ENCODE measurements at regions not wholly inside any gene's neighbourhood (a gene's known extent, or its start where the extent isn't known, plus 50 kb on each side); places are given as distances from the start of the nearest gene placed in this dataset.

GRCh38 chr11:80899381-80899780 is 1458.6 kb upstream of the TENM4 start:
- Histone ChIP-seq H3K27me3 (ENCODE audit: control insufficient read depth, insufficient read depth, low read length) (no peaks in the 10 kb centered on the region), H3K4me3 (ENCODE audit: low read depth, low read length) (no peak overlapping the region), H3K36me3 (ENCODE audit: control insufficient read depth, insufficient read depth, low read length) (no peaks in the 10 kb centered on the region)
- no peak for FAIRE-seq
- TF ChIP-seq CTCF (IDR thresholded peaks at IDR 0.05; ENCODE audit: insufficient read depth, low read length, severe bottlenecking), result no peak
- DNase-seq (ENCODE audit: low read depth), result peak; percentile 92

GRCh38 chr11:80898910-80899309 is 1458.1 kb upstream of the TENM4 start:
- TF ChIP-seq CTCF (IDR thresholded peaks at IDR 0.05; ENCODE audit: insufficient read depth, low read length, severe bottlenecking), result no peak
- no peaks in the 10 kb centered on the region for H3K36me3 ChIP-seq (ENCODE audit: control insufficient read depth, insufficient read depth, low read length)
- DNase-seq (ENCODE audit: low read depth), result no peak
- FAIRE-seq, result no peak
- no peaks in the 10 kb centered on the region for H3K27me3 ChIP-seq (ENCODE audit: control insufficient read depth, insufficient read depth, low read length)
- H3K4me3 ChIP-seq (ENCODE audit: low read depth, low read length), result no peak overlapping the region

DNA sequence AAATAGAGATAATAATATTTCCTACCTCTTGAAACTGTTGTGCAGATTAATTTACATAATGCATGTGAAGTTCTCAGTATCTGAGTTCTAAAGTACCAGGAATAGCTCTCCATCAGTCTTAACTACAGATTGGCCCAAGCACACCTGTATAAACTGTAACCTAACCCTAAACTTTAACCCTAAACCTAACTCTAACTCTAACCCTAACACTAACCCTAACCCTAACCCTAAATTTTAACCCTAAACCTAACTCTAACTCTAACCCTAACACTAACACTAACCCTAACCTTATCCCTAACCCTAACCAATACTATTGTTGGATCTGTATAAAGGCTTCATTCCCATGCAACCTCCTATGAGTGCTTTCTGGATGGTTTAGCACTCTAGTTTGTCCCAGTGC is 1445.9 kb upstream of the TENM4 start:
- no peaks in the 10 kb centered on the region for H3K36me3 ChIP-seq (ENCODE audit: control insufficient read depth, insufficient read depth, low read length)
- no peak overlapping the region for H3K4me3 ChIP-seq (ENCODE audit: low read depth, low read length)
- DNase-seq (ENCODE audit: low read depth) (no peak), FAIRE-seq (no peak)
- H3K27me3 ChIP-seq (ENCODE audit: control insufficient read depth, insufficient read depth, low read length), result no peaks in the 10 kb centered on the region
- no peak for TF ChIP-seq CTCF (IDR thresholded peaks at IDR 0.05; ENCODE audit: insufficient read depth, low read length, severe bottlenecking)

- FAIRE-seq (no peak), DNase-seq (ENCODE audit: low read depth) (peak; percentile 90)
Measured at GRCh38 chr11:80873310-80873999, 1432.6 kb upstream of the TENM4 start.

DNA sequence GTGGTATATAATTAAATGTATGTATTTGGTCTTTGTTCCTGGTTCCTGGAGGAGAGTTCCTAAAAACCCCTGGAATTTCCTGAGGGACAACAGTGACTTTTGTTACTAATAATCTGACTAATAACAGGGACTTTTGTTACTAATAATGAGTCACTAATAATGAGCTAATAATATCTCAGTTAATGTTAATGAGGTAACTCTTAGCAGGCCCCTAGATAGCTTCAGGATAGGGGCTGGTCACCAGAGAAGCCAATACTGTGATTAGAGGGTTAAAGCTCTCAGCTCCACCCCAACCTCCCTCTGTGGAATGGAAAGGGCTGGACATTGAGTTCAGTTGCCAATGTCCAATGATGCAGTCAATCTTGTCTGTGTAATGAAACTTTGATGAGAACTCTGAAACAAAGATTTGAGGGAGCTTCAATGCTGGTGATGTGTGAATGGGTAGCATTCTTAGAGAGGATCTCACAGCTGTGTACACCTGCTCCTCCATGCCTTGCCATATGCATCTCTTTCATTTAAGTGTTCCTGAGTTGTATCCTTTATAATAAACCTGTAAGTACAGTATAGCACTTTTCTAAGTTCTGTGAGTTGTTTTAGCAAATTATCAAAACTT is 1431.4 kb upstream of the TENM4 start:
- Histone ChIP-seq H3K36me3 (ENCODE audit: control insufficient read depth, insufficient read depth, low read length) (no peaks in the 10 kb centered on the region), H3K27me3 (ENCODE audit: control insufficient read depth, insufficient read depth, low read length) (no peaks in the 10 kb centered on the region), H3K4me3 (ENCODE audit: low read depth, low read length) (no peak overlapping the region)
- TF ChIP-seq CTCF (IDR thresholded peaks at IDR 0.05; ENCODE audit: insufficient read depth, low read length, severe bottlenecking), result no peak
- FAIRE-seq (peak; percentile 28), DNase-seq (ENCODE audit: low read depth) (peak; percentile 59)

More at GRCh38 chr11:80873310-80873999, 1432.6 kb upstream of the TENM4 start:
- TF ChIP-seq CTCF (IDR thresholded peaks at IDR 0.05; ENCODE audit: insufficient read depth, low read length, severe bottlenecking), result no peak
- H3K36me3 ChIP-seq (ENCODE audit: control insufficient read depth, insufficient read depth, low read length), result no peaks in the 10 kb centered on the region
- H3K27me3 ChIP-seq (ENCODE audit: control insufficient read depth, insufficient read depth, low read length), result no peaks in the 10 kb centered on the region
- H3K4me3 ChIP-seq (ENCODE audit: low read depth, low read length), result no peak overlapping the region
